Mucosa of stomach (tissue), 1 donor: ENCODE measurements at regions not wholly inside any gene's neighbourhood (a gene's known extent, or its start where the extent isn't known, plus 50 kb on each side); places are given as distances from the start of the nearest gene placed in this dataset.

ENCODE experiments used
- H3K27me3 ChIP-seq: one replicate; pipeline ENCODE4 v1.7.0; 2013; ENCODE audit warnings: mild to moderate bottlenecking, low read length; ENCODE audit not compliant: control insufficient read depth, insufficient read depth
- H3K36me3 ChIP-seq: one replicate; pipeline ENCODE4 v1.7.0; 2013; ENCODE audit warnings: low read length; ENCODE audit not compliant: control insufficient read depth, insufficient read depth
- H3K4me1 ChIP-seq: one replicate; pipeline ENCODE4 v1.7.0; 2013; ENCODE audit warnings: mild to moderate bottlenecking, low read length; ENCODE audit not compliant: control insufficient read depth, insufficient read depth
- H3K4me3 ChIP-seq: one replicate; pipeline ENCODE4 v1.7.0; 2013; ENCODE audit warnings: low read length
- H3K9ac ChIP-seq: one replicate; pipeline ENCODE4 v1.7.0; 2013; ENCODE audit warnings: mild to moderate bottlenecking, low read length, moderate library complexity
- H3K9me3 ChIP-seq: one replicate; pipeline ENCODE4 v1.7.0; 2013; ENCODE audit warnings: mild to moderate bottlenecking, low read length, moderate library complexity; ENCODE audit not compliant: control insufficient read depth
- donor health status: Pancreatic carcinoma.

DNA sequence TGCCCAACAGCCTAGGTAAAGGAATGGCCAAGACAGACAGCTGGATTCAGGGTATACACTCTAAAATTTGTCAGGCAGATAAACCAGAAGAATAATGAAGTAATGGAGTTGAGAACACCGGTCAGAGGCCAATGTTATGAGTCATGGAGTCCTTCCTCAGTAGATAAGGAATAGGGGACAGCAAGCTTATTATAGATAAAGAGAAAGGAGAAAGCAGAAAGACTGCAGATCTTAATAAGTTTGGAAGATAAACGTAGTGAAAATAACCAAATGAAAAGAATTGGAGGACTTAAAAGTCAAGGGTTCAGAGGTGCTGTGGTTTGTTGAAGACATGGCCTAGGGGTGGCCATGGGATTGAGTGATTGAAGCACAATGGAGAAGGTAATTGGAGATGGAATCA lies 63.5 kb upstream of the NFE2L2 start:
- Histone ChIP-seq H3K36me3 (no peaks in the 10 kb centered on the region), H3K4me1 (peaks cover 60% of the 10 kb centered on the region), H3K9ac (no peak overlapping the region), H3K27me3 (no peaks in the 10 kb centered on the region), H3K9me3 (no peaks in the 10 kb centered on the region), H3K4me3 (no peak overlapping the region)

DNA sequence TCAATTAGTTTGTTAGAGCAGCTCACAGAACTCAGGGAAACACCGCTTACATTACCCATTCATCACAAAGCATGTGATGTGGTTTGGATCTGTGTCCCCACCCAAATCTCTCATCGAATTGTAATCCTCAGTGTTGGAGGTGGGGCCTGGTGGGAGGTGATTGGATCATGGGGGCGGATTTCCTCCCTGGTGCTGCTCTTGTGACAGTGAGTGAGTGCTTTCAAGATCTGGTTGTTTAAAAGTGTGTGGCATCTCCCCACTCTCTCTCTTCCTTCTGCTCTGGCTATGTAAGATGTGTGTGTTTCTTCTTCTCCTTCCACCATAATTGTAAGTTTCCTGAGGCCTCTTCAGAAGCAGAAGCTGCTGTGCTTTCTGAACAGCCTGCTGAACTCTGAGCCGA lies 63.5 kb upstream of the AGPS start:
- Histone ChIP-seq H3K27me3 (no peaks in the 10 kb centered on the region), H3K36me3 (no peaks in the 10 kb centered on the region), H3K4me3 (no peak overlapping the region), H3K9ac (no peak overlapping the region), H3K4me1 (peaks cover 50% of the 10 kb centered on the region), H3K9me3 (no peaks in the 10 kb centered on the region)

DNA sequence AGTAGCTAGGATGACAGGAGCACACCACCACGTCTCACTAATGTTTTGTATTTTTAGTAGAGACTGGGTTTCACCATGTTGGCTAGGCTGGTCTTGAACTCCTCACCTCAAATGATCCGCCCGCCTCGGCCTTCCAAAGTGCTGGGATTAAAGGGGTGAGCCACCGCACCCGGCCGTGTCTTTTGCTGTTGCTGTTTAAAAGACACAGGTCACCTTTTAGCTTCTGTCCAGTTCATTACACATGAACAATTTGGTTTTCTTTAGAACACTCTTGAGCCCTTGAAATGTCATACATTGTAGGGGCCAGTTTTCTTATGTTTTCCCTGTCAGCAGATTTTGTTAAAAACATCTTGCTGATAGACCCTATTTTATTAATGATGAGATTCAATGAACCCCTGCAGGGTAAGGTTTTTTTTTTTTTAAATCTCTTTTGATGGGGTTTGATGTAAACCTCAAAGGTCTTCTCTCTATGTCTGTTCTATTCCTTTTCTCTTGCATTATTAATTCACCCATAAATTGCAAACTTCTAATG lies 61.0 kb upstream of the AGPS start:
- H3K4me3 ChIP-seq = no peak overlapping the region
- no peak overlapping the region for H3K9ac ChIP-seq

DNA sequence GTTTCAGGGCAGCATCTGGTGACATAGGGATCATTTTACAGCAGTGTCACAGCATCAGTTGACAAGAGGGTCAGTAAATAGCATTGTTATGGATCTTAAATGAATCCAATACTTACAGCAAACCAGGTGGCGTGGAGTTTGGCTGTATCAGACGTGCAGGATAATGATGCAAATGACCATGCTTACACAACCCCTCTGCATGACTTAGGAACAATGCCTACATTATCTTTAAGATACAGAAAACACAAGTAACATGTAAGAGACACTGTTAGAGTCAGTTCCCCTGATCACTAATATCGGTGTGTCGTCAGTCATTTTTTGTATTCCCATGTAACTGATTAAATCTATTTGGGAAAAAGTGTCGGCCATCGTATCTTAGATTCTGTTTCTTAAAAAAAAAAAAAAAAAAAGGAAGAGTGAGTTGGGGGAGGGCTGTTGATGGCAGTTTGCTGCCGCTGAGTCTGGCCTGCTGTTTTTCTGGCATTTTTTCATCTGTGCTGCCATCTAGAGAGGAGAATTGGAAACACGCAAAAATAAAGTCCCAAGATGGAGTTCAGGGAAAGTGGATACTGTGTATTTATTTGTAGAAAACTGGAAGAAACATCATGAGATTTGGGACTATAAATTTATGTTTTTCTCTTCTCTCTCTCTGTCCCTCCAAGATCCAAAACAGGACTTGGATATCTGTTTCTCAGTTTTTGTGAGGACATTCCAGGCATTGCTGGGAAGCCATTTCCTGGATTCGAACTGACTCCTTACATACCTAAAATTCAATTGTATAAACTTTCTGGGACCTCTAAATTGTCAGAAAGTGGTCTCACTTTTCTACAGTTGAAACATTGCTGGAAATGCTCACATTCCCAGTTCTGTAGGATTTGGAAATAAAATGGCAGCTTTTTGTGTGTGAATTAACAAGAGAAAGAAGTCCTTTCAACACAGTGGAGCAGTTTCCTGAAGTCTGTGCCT lies 60.3 kb upstream of the AGPS start:
- Histone ChIP-seq H3K36me3 (no peaks in the 10 kb centered on the region), H3K9ac (no peak overlapping the region), H3K9me3 (no peaks in the 10 kb centered on the region), H3K4me1 (peaks cover 19% of the 10 kb centered on the region), H3K27me3 (no peaks in the 10 kb centered on the region), H3K4me3 (no peak overlapping the region)

More for the DNA sequence above, 61.0 kb upstream of the AGPS start:
- Histone ChIP-seq H3K9me3 (no peaks in the 10 kb centered on the region), H3K27me3 (no peaks in the 10 kb centered on the region), H3K36me3 (no peaks in the 10 kb centered on the region), H3K4me1 (peaks cover 26% of the 10 kb centered on the region)

DNA sequence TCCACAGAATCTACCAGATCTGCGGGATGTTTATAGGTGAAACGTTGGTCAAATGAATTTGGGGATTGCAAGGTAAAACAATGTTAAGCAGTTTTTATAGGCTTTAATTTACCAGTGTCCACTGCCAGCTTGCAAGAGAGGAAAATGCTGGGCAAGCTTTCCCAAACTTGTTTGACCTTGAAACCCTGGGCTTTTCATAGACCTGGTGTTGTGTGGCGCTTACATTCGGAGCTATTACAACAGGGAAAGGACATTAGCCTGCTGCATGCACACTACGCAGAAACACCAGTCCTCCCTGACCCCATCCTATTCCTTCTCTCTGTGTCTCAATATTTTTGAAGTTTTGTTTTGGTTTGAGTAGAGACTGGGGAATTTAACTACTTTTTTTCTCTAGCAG lies 59.6 kb upstream of the AGPS start:
- H3K36me3 ChIP-seq = no peaks in the 10 kb centered on the region
- H3K4me1 ChIP-seq = peaks cover 19% of the 10 kb centered on the region
- no peak overlapping the region for H3K9ac ChIP-seq
- no peaks in the 10 kb centered on the region for H3K9me3 ChIP-seq
- no peak overlapping the region for H3K4me3 ChIP-seq
- H3K27me3 ChIP-seq = no peaks in the 10 kb centered on the region

DNA sequence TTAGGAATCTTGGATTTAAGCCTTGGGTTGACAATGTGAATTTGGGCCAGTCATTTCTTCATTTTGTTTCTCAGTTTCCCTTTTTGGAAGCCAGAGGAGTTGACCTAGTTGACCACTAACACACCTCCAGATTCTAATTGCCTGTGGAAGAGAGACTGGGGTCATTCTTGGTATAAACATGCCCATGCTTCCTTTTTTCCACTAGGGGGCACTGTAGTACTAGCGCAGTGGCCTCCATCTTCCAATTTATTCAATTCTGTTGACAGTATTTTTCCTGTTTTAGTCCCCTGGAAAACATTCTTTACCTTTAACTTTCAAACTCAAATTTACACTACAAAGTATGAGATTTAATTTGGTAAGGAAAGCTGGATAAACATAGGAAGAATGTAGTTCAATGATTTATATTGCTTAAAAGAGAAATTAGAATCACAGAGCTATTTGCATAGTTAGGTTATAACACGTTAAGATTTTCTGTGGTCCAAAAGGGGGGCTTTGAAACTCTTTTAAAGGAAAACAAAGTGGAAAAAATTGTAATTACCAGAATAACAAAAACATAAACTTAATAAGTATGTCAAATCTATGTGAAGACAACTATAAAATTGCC lies 57.5 kb upstream of the AGPS start:
- Histone ChIP-seq H3K36me3 (no peaks in the 10 kb centered on the region), H3K4me3 (no peak overlapping the region), H3K4me1 (peaks cover 11% of the 10 kb centered on the region), H3K9ac (no peak overlapping the region), H3K9me3 (no peaks in the 10 kb centered on the region), H3K27me3 (no peaks in the 10 kb centered on the region)

DNA sequence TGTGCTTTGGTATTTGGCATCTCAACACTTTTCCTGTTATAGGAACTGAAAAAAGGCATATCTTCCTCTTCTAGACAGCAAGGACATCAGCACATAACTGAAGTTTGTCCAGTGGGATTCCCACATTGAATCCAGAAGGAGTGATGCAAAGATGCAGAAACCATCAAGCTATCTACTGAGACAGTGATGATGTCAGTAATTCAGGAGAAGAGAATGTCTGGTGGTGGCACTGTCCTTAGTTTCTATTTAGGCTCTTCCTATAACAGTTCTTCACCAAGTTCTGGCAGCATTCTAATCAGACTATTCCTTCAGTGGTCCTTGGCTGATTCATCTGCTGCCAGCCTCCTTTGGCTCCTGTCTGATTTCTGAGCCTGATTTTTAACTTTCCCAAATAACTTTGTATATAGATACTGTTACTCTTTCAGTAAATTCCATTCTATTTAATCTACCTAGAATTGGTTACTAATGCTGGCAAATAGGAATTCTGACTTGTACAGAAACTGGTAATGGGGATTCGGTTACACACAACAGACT lies 56.6 kb upstream of the AGPS start:
- Histone ChIP-seq H3K9ac (no peak overlapping the region), H3K9me3 (no peaks in the 10 kb centered on the region), H3K4me3 (no peak overlapping the region), H3K4me1 (peaks cover 5% of the 10 kb centered on the region), H3K27me3 (no peaks in the 10 kb centered on the region), H3K36me3 (no peaks in the 10 kb centered on the region)

DNA sequence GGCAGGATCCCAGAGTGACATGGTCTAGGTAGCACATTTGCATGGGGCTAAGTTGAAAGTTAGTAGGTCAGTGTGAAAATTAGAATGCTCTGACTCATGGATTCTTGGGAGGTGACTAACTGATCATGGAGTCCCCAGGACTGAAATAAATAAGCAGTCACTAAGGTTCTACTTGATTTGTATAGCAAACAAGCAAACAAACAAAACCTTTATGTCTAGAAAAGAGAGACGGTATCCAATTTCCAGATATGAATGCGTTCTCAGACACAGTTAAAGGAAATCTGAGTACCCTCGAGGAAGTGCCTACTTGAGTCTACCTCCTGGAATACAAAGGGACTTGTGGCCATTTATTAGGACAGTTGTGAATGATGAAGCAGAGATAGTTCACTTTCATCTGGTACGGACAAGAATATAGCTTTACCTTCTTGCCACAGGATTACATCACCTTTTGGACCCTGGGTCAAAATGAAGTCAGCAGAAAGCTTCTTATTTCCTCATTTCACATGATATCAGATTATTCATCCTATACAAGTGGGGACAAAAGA lies 54.3 kb upstream of the AGPS start:
- H3K4me1 ChIP-seq = no peaks in the 10 kb centered on the region
- no peak overlapping the region for H3K4me3 ChIP-seq
- no peaks in the 10 kb centered on the region for H3K36me3 ChIP-seq
- no peak overlapping the region for H3K9ac ChIP-seq
- no peaks in the 10 kb centered on the region for H3K9me3 ChIP-seq
- H3K27me3 ChIP-seq = no peaks in the 10 kb centered on the region

DNA sequence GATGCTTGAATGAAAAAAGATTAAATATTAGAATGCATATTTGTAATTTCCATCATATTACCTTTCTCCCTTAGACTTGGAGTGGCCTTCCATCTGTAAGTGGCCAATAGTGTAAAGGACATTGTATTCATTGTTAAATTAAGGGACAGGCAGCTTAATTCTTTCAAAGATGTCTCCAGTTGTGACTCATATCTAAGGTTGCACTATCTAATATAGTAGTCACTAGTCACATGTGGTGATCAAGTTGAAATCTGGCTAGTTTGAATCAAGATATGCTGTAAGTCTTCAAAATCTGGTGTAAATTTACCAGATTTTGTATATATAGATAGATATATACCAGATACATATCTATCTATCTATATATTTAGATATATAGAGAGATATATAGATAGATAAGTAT lies 52.4 kb upstream of the AGPS start:
- Histone ChIP-seq H3K27me3 (no peaks in the 10 kb centered on the region), H3K4me3 (no peak overlapping the region), H3K9me3 (no peaks in the 10 kb centered on the region), H3K36me3 (no peaks in the 10 kb centered on the region), H3K4me1 (no peaks in the 10 kb centered on the region), H3K9ac (no peak overlapping the region)

DNA sequence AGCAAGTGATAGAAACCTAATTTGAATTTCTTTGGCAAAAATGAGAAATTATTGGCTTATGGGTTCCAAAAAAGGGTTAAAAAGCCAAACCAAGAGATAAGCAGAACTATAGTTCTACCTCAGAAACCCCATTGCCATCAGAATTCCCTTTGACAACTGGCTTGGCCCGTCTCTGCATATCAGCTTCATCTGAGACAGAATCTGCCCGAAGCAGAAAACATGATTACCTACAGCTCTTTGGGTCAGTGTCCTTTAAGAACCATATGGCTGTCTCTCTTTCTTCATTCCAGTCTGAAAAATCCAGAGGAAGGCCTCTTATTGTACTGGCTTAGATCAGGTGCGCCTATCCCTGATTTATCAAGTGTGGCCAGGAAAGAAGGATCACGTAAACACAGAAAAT lies 49.8 kb upstream of the AGPS start:
- H3K9ac ChIP-seq = no peak overlapping the region
- H3K36me3 ChIP-seq = no peaks in the 10 kb centered on the region
- no peak overlapping the region for H3K4me3 ChIP-seq
- H3K4me1 ChIP-seq = no peaks in the 10 kb centered on the region
- no peaks in the 10 kb centered on the region for H3K9me3 ChIP-seq
- H3K27me3 ChIP-seq = no peaks in the 10 kb centered on the region
